ENCODE measurements at regions not wholly inside any gene's neighbourhood (a gene's known extent, or its start where the extent isn't known, plus 50 kb on each side); places are given as distances from the start of the nearest gene placed in this dataset.

- H3K27me3 ChIP-seq, result no peaks in the 10 kb centered on the region
- TF ChIP-seq EP300 (IDR thresholded peaks at IDR 0.05) (no peak), POLR2A (IDR thresholded peaks at IDR 0.05) (no peak)
- TF ChIP-seq, protein P1, sequence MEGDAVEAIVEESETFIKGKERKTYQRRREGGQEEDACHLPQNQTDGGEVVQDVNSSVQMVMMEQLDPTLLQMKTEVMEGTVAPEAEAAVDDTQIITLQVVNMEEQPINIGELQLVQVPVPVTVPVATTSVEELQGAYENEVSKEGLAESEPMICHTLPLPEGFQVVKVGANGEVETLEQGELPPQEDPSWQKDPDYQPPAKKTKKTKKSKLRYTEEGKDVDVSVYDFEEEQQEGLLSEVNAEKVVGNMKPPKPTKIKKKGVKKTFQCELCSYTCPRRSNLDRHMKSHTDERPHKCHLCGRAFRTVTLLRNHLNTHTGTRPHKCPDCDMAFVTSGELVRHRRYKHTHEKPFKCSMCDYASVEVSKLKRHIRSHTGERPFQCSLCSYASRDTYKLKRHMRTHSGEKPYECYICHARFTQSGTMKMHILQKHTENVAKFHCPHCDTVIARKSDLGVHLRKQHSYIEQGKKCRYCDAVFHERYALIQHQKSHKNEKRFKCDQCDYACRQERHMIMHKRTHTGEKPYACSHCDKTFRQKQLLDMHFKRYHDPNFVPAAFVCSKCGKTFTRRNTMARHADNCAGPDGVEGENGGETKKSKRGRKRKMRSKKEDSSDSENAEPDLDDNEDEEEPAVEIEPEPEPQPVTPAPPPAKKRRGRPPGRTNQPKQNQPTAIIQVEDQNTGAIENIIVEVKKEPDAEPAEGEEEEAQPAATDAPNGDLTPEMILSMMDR (IDR thresholded peaks at IDR 0.05), result no peak
- no peak for DNase-seq (ENCODE audit: low spot score in 2 of 2)
- H3K27ac ChIP-seq, result no peak overlapping the region
- no peaks in the 10 kb centered on the region for H3K9me3 ChIP-seq
- H3K36me3 ChIP-seq, result no peaks in the 10 kb centered on the region
- no peak overlapping the region for H3K4me3 ChIP-seq
- WGBS, 2 donors, result 92% methylated on average over 1 of the region's 1 CpG; no CpG with 5 or more reads in 1 of the 2 donors
- H3K4me1 ChIP-seq, result no peaks in the 10 kb centered on the region
Measured at GRCh38 chrY:8327708-8328354, 1009.4 kb upstream of the TSPY4 start.

GRCh38 chrY:8329431-8329830, 1007.8 kb upstream of the TSPY4 start:
- H3K36me3 ChIP-seq, result no peaks in the 10 kb centered on the region
- no peak overlapping the region for H3K27ac ChIP-seq
- no peaks in the 10 kb centered on the region for H3K9me3 ChIP-seq
- no peak for DNase-seq (ENCODE audit: low spot score in 2 of 2)
- H3K4me3 ChIP-seq, result no peak overlapping the region
- TF ChIP-seq POLR2A (IDR thresholded peaks at IDR 0.05), result no peak
- TF ChIP-seq EP300 (IDR thresholded peaks at IDR 0.05), result no peak
- TF ChIP-seq, protein P1 (IDR thresholded peaks at IDR 0.05), result no peak
- WGBS, 2 donors, result 67% methylated on average over 2 of the region's 2 CpGs; no CpG with 5 or more reads in 1 of the 2 donors
- no peaks in the 10 kb centered on the region for H3K27me3 ChIP-seq
- no peaks in the 10 kb centered on the region for H3K4me1 ChIP-seq

GRCh38 chrY:8329929-8330328, 1007.3 kb upstream of the TSPY4 start:
- no peak for DNase-seq (ENCODE audit: low spot score in 2 of 2)
- 76% methylated on average over 3 of the region's 3 CpGs; no CpG with 5 or more reads in 1 of the 2 donors for WGBS, 2 donors
- Histone ChIP-seq H3K4me1 (no peaks in the 10 kb centered on the region), H3K9me3 (no peaks in the 10 kb centered on the region), H3K36me3 (no peaks in the 10 kb centered on the region), H3K4me3 (no peak overlapping the region), H3K27me3 (no peaks in the 10 kb centered on the region), H3K27ac (no peak overlapping the region)
- TF ChIP-seq POLR2A (IDR thresholded peaks at IDR 0.05), result no peak
- TF ChIP-seq, protein P1 (IDR thresholded peaks at IDR 0.05), result no peak

DNA sequence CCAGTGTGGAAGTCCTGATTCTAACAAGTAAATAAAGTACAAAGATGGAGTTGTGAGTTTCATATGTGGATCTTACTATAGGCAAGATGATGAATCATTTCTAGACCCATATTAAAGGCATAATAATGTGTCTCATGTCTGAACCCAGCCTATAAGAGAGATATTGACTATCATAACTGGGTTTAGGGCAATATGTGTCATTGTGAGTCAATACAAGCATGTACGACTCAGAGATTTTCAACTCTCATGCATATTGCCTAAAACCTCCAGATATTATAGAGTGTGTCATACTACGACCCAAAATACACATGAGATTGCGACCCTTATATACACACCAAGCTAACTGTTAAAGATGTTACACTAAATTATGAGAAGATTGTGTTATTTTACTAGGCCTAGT, 1003.9 kb upstream of the TSPY4 start:
- H3K27ac ChIP-seq, result no peak overlapping the region
- no peaks in the 10 kb centered on the region for H3K36me3 ChIP-seq
- no peak overlapping the region for H3K4me3 ChIP-seq
- 76% methylated on average over 3 of the region's 3 CpGs; no CpG with 5 or more reads in 1 of the 2 donors for WGBS, 2 donors
- DNase-seq (ENCODE audit: low spot score in 2 of 2), result no peak
- no peaks in the 10 kb centered on the region for H3K4me1 ChIP-seq
- H3K9me3 ChIP-seq, result no peaks in the 10 kb centered on the region
- TF ChIP-seq, protein P1 (IDR thresholded peaks at IDR 0.05), result no peak
- no peak for TF ChIP-seq POLR2A (IDR thresholded peaks at IDR 0.05)
- TF ChIP-seq EP300 (IDR thresholded peaks at IDR 0.05), result no peak
- no peaks in the 10 kb centered on the region for H3K27me3 ChIP-seq

DNA sequence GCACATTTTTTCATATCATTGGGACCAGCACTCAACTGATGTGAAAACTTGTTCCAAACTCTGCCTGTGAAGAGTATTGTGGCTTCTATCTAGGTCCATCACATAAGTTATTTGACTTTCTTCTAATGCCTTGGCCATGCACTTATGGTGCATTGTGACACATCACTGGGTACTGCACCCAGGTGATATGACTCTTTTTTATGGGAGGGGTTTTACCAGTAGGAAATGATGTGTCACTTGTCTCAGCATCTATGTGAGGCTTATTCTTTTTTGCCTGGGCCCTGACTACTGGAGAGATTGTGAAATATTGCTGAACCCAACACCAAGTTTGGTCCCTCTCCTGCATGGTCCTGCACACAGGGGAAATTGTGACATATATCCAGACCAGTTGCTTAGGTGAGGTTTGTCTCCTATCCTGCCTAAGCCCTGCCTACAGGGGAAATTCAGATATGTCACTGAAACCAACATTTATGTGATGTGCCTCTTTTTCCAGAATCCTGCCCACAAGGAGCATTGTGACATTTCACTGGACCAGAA, 1001.9 kb upstream of the TSPY4 start:
- Histone ChIP-seq H3K4me1 (no peaks in the 10 kb centered on the region), H3K27ac (no peak overlapping the region), H3K9me3 (no peaks in the 10 kb centered on the region), H3K4me3 (no peak overlapping the region), H3K36me3 (no peaks in the 10 kb centered on the region), H3K27me3 (no peaks in the 10 kb centered on the region)
- DNase-seq (ENCODE audit: low spot score in 2 of 2), result no peak
- TF ChIP-seq POLR2A (IDR thresholded peaks at IDR 0.05), result no peak
- TF ChIP-seq, protein P1 (IDR thresholded peaks at IDR 0.05), result no peak
- TF ChIP-seq EP300 (IDR thresholded peaks at IDR 0.05), result no peak

Measured in tibial nerve (tissue), 4 donors.